NCI-H146 (cell line): ENCODE measurements at regions not wholly inside any gene's neighbourhood (a gene's known extent, or its start where the extent isn't known, plus 50 kb on each side); places are given as distances from the start of the nearest gene placed in this dataset.

Experiments used
- DNase-seq: peaks from one replicate; lab custom pipeline; 2025; lab: John Stamatoyannopoulos, UW

GRCh38 chr21:31409831-31410487 lies 65.9 kb upstream of the TIAM1 start:
- DNase-seq = no peak

GRCh38 chr21:31408301-31409088 lies 64.4 kb upstream of the TIAM1 start:
- DNase-seq = no peak

GRCh38 chr21:31406510-31406909 lies 62.4 kb upstream of the TIAM1 start:
- DNase-seq = no peak

- no peak for DNase-seq
Measured at GRCh38 chr21:31405604-31406003, 61.5 kb upstream of the TIAM1 start.

GRCh38 chr21:31403596-31404333 lies 59.7 kb upstream of the TIAM1 start:
- DNase-seq = peak; percentile 34

GRCh38 chr21:31399591-31399990 lies 55.5 kb upstream of the TIAM1 start:
- DNase-seq = no peak

GRCh38 chr21:31398574-31398973 lies 54.5 kb upstream of the TIAM1 start:
- DNase-seq = no peak

GRCh38 chr21:31397939-31398338 lies 53.9 kb upstream of the TIAM1 start:
- peak; percentile 63 for DNase-seq

- DNase-seq = peak; percentile 65
Measured at GRCh38 chr21:31397515-31397926, 53.5 kb upstream of the TIAM1 start.

- no peak for DNase-seq
Measured at GRCh38 chr21:31397030-31397429, 53.0 kb upstream of the TIAM1 start.

- no peak for DNase-seq
Measured at GRCh38 chr21:31396399-31396798, 52.3 kb upstream of the TIAM1 start.

GRCh38 chr21:31395791-31396190 lies 51.7 kb upstream of the TIAM1 start:
- DNase-seq = no peak

- DNase-seq = no peak
Measured at GRCh38 chr21:31395268-31395667, 51.2 kb upstream of the TIAM1 start.

GRCh38 chr21:31394309-31394708 lies 50.2 kb upstream of the TIAM1 start:
- no peak for DNase-seq
